Lower leg skin (tissue), 4 donors: ENCODE measurements at regions not wholly inside any gene's neighbourhood (a gene's known extent, or its start where the extent isn't known, plus 50 kb on each side); places are given as distances from the start of the nearest gene placed in this dataset.

Experiments
- DNase-seq, 2 donors: peaks; one replicate each; pipeline ENCODE4 v3.0.0-alpha.2; 2019; ENCODE audit warnings: low spot score in 2 of 2
- H3K4me3 ChIP-seq: fragments of 200-600 bp; sonication (generic); 2 replicates; pipeline ENCODE4 v1.5.1; 2017; ENCODE audit warnings: mild to moderate bottlenecking, low read depth; ENCODE audit not compliant: poor library complexity, severe bottlenecking
- CTCF ChIP-seq, 3 donors: fragments of 450-650 bp; IDR thresholded peaks; one replicate each; pipeline ENCODE4 v1.5.1; 2016; ENCODE audit warnings: antibody characterized with exemption in 3 of 3, mild to moderate bottlenecking in 3 of 3, moderate library complexity in 2 of 3
- POLR2A ChIP-seq, 2 donors: fragments of 450-650 bp; IDR thresholded peaks; one replicate each; pipeline ENCODE4 v1.6.1; 2016 to 2017; ENCODE audit warnings: antibody characterized with exemption in 2 of 2, mild to moderate bottlenecking in 1 of 2, moderate library complexity in 1 of 2
- WGBS, 2 donors: methylation state at CpG; one replicate each; pipeline ENCODE4 v1.1.5; 2018; 5-methylcytosine and 5-hydroxymethylcytosine counted together
- intact Hi-C: fragments of 100-400 bp; cut with DNase I; formaldehyde crosslinking; loops from one replicate; pipeline ENCODE4 v1.15.0; 2023; ENCODE audit warnings: low total_unique reads

GRCh38 chr6:2462831-2463230 lies 217.4 kb upstream of the GMDS start:
- DNase-seq, result no peak
- no peak overlapping the region for H3K4me3 ChIP-seq
- TF ChIP-seq POLR2A (IDR thresholded peaks at IDR 0.05) (no peak), CTCF (IDR thresholded peaks at IDR 0.05) (no peak)
- intact Hi-C loops, result no loop called here
- 81 to 88% methylated on average over 9 to 10 of the region's 10 CpGs for WGBS, 2 donors

- intact Hi-C loops, result no loop called here
- WGBS, 2 donors, result 79% methylated on average over 9 of the region's 9 CpGs
- DNase-seq, result no peak
- no peak overlapping the region for H3K4me3 ChIP-seq
- TF ChIP-seq POLR2A (IDR thresholded peaks at IDR 0.05), result no peak
- TF ChIP-seq CTCF (IDR thresholded peaks at IDR 0.05), result no peak
Measured at GRCh38 chr6:2460216-2460745, 214.9 kb upstream of the GMDS start.

GRCh38 chr6:2454180-2454579 lies 208.8 kb upstream of the GMDS start:
- TF ChIP-seq POLR2A (IDR thresholded peaks at IDR 0.05), result no peak
- TF ChIP-seq CTCF (IDR thresholded peaks at IDR 0.05), result no peak
- no peak for DNase-seq
- intact Hi-C loops, result no loop called here
- 84 to 85% methylated on average over 7 of the region's 7 CpGs for WGBS, 2 donors
- no peak overlapping the region for H3K4me3 ChIP-seq

GRCh38 chr6:2450546-2450945 lies 205.1 kb upstream of the GMDS start:
- H3K4me3 ChIP-seq, result no peak overlapping the region
- 27 to 41% methylated on average over 12 of the region's 12 CpGs for WGBS, 2 donors
- intact Hi-C loops, result no loop called here

GRCh38 chr6:2449572-2449940 lies 204.2 kb upstream of the GMDS start:
- intact Hi-C loops, result no loop called here
- no peak for TF ChIP-seq POLR2A (IDR thresholded peaks at IDR 0.05)
- TF ChIP-seq CTCF (IDR thresholded peaks at IDR 0.05), result no peak
- DNase-seq, result no peak
- 77 to 89% methylated on average over 2 of the region's 2 CpGs for WGBS, 2 donors
- H3K4me3 ChIP-seq, result no peak overlapping the region

More at GRCh38 chr6:2450546-2450945, 205.1 kb upstream of the GMDS start:
- TF ChIP-seq POLR2A (IDR thresholded peaks at IDR 0.05) (no peak), CTCF (IDR thresholded peaks at IDR 0.05) (no peak)
- no peak for DNase-seq
